Osteoblast (primary cell): ENCODE measurements at regions not wholly inside any gene's neighbourhood (a gene's known extent, or its start where the extent isn't known, plus 50 kb on each side); places are given as distances from the start of the nearest gene placed in this dataset.

Source experiments
- DNase-seq: peaks from one replicate; pipeline ENCODE4 v3.0.0; 2011; ENCODE audit warnings: low spot score, mixed read lengths; ENCODE audit not compliant: insufficient read length; ENCODE audit errors: missing footprints
- H2AFZ ChIP-seq: 2 replicates; pipeline ENCODE4 v1.6.0; 2011; ENCODE audit warnings: mild to moderate bottlenecking, low read length
- H3K27ac ChIP-seq: 2 replicates; pipeline ENCODE4 v1.5.1; 2011; ENCODE audit warnings: mild to moderate bottlenecking, low read depth, low read length, moderate library complexity
- H3K27me3 ChIP-seq: 2 replicates; pipeline ENCODE4 v1.6.0; 2012; ENCODE audit warnings: mild to moderate bottlenecking, control low read depth, inconsistent platforms, low read length, moderate library complexity; ENCODE audit not compliant: insufficient read depth
- H3K36me3 ChIP-seq: 2 replicates; pipeline ENCODE4 v1.5.1; 2011; ENCODE audit warnings: mild to moderate bottlenecking, low read length, control low read depth, moderate library complexity; ENCODE audit not compliant: insufficient read depth
- H3K4me1 ChIP-seq: 2 replicates; pipeline ENCODE4 v1.5.1; 2011; ENCODE audit warnings: mild to moderate bottlenecking, low read length, control low read depth, moderate library complexity; ENCODE audit not compliant: insufficient read depth
- H3K4me2 ChIP-seq: 2 replicates; pipeline ENCODE4 v1.6.0; 2011; ENCODE audit warnings: mild to moderate bottlenecking, low read length; ENCODE audit not compliant: insufficient read depth
- H3K4me3 ChIP-seq: fragments of 200-600 bp; sonication (generic); 3 replicates; pipeline ENCODE4 v1.5.1; 2012; ENCODE audit warnings: mild to moderate bottlenecking, low read length, inconsistent platforms; ENCODE audit not compliant: insufficient read depth
- H3K79me2 ChIP-seq: 2 replicates; pipeline ENCODE4 v1.6.0; 2012; ENCODE audit warnings: mild to moderate bottlenecking, low read length, control low read depth, inconsistent platforms; ENCODE audit not compliant: insufficient read depth
- H3K9me3 ChIP-seq: 2 replicates; pipeline ENCODE4 v1.5.1; 2011; ENCODE audit warnings: low read depth, low read length, control low read depth
- H4K20me1 ChIP-seq: 2 replicates; pipeline ENCODE4 v1.6.0; 2012; ENCODE audit warnings: mild to moderate bottlenecking, low read length, control low read depth; ENCODE audit not compliant: insufficient read depth
- TF ChIP-seq, protein P1 (sequence below): IDR thresholded peaks from 2 replicates; pipeline ENCODE4 v1.5.1; 2011; ENCODE audit warnings: mild to moderate bottlenecking, low read depth, low read length, moderate library complexity; ENCODE audit errors: extremely low read depth

- Histone ChIP-seq H3K9me3 (no peaks in the 10 kb centered on the region), H3K4me1 (peaks cover 12% of the 10 kb centered on the region), H3K4me3 (no peak overlapping the region), H3K4me2 (peak overlapping the region; percentile 15), H3K27ac (no peak overlapping the region), H4K20me1 (no peaks in the 10 kb centered on the region), H3K79me2 (no peaks in the 10 kb centered on the region), H2AFZ (no peak overlapping the region), H3K36me3 (no peaks in the 10 kb centered on the region), H3K27me3 (no peaks in the 10 kb centered on the region)
- TF ChIP-seq, protein P1, sequence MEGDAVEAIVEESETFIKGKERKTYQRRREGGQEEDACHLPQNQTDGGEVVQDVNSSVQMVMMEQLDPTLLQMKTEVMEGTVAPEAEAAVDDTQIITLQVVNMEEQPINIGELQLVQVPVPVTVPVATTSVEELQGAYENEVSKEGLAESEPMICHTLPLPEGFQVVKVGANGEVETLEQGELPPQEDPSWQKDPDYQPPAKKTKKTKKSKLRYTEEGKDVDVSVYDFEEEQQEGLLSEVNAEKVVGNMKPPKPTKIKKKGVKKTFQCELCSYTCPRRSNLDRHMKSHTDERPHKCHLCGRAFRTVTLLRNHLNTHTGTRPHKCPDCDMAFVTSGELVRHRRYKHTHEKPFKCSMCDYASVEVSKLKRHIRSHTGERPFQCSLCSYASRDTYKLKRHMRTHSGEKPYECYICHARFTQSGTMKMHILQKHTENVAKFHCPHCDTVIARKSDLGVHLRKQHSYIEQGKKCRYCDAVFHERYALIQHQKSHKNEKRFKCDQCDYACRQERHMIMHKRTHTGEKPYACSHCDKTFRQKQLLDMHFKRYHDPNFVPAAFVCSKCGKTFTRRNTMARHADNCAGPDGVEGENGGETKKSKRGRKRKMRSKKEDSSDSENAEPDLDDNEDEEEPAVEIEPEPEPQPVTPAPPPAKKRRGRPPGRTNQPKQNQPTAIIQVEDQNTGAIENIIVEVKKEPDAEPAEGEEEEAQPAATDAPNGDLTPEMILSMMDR, result no peak
- peak; percentile 86 for DNase-seq
Measured at GRCh38 chr12:19031032-19031431, 98.5 kb upstream of the PLEKHA5 start.

DNA sequence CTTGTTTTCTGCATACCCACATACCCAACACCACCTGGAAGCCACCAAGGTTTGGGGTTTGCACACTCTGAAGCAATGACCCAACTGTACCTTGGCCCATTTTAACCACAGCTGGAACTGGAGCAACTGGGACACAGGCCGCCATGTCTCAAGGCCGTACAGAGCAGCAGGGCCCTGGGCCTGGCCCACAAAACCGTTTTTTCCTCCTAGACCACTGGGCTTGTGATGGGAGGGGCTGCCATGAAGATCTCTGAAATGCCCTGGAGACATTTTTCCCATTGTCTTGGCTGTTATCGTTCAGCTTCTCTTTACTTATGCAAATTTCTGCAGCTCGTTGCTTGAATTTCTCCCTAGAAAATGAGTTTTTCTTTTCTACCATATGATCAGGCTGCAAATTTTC lies 96.7 kb upstream of the PLEKHA5 start:
- peaks cover 19% of the 10 kb centered on the region for H3K4me1 ChIP-seq
- H3K4me3 ChIP-seq, result no peak overlapping the region
- H3K36me3 ChIP-seq, result no peaks in the 10 kb centered on the region
- no peaks in the 10 kb centered on the region for H3K27me3 ChIP-seq
- H2AFZ ChIP-seq, result no peak overlapping the region
- no peaks in the 10 kb centered on the region for H4K20me1 ChIP-seq
- no peak for DNase-seq
- H3K4me2 ChIP-seq, result no peak overlapping the region
- no peaks in the 10 kb centered on the region for H3K9me3 ChIP-seq
- H3K79me2 ChIP-seq, result no peaks in the 10 kb centered on the region
- no peak overlapping the region for H3K27ac ChIP-seq
- TF ChIP-seq, protein P1, result no peak

DNA sequence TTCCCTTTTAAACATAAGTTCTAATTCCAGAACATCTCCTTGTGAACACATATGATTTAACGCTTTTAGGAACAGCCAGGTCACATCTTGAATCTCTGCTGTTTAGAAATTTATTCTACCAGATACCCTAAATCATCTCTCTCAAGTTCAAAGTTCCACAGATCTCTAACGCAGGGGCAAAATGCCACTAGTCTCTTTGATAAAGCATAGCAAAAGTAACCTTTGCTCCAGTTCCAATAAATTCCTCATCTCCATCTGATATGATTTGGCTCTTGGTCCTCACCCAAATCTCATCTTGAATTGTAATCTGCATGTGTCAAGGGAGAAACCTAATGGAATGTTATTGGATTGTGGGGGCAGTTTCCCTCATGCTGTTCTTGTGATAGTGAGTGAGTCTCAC lies 96.3 kb upstream of the PLEKHA5 start:
- Histone ChIP-seq H3K4me2 (no peak overlapping the region), H3K27ac (no peak overlapping the region), H2AFZ (no peak overlapping the region), H4K20me1 (no peaks in the 10 kb centered on the region), H3K79me2 (no peaks in the 10 kb centered on the region), H3K27me3 (no peaks in the 10 kb centered on the region), H3K9me3 (no peaks in the 10 kb centered on the region), H3K4me1 (peaks cover 19% of the 10 kb centered on the region), H3K36me3 (no peaks in the 10 kb centered on the region), H3K4me3 (no peak overlapping the region)
- TF ChIP-seq, protein P1, result no peak
- DNase-seq, result no peak

- no peaks in the 10 kb centered on the region for H3K9me3 ChIP-seq
- H3K27ac ChIP-seq, result no peak overlapping the region
- H2AFZ ChIP-seq, result no peak overlapping the region
- H3K4me3 ChIP-seq, result no peak overlapping the region
- TF ChIP-seq, protein P1, result no peak
- H3K4me2 ChIP-seq, result no peak overlapping the region
- no peaks in the 10 kb centered on the region for H3K79me2 ChIP-seq
- H4K20me1 ChIP-seq, result no peaks in the 10 kb centered on the region
- H3K27me3 ChIP-seq, result no peaks in the 10 kb centered on the region
- no peak for DNase-seq
- H3K36me3 ChIP-seq, result no peaks in the 10 kb centered on the region
- H3K4me1 ChIP-seq, result peaks cover 19% of the 10 kb centered on the region
Measured at GRCh38 chr12:19034937-19035336, 94.6 kb upstream of the PLEKHA5 start.
